NCI-H2196 (cell line): ENCODE measurements at regions not wholly inside any gene's neighbourhood (a gene's known extent, or its start where the extent isn't known, plus 50 kb on each side); places are given as distances from the start of the nearest gene placed in this dataset.
"Not testable (repeated sequence)": the region's sequence is repeated elsewhere in the genome, so short reads cannot be mapped to it uniquely, and the experiment has no call there.

Experiments used
- DNase-seq: peaks from one replicate; lab custom pipeline; 2025; ENCODE audit not compliant: unreplicated experiment; lab: John Stamatoyannopoulos, UW

GRCh38 chr6:97885325-97885724 is 602.3 kb upstream of the MMS22L start:
- no peak for DNase-seq

GRCh38 chr6:97885828-97886227 is 602.8 kb upstream of the MMS22L start:
- no peak for DNase-seq

- DNase-seq: no peak
These were observed 618.5 kb upstream of the MMS22L start for GRCh38 chr6:97901531-97901930.

- DNase-seq: no peak
These were observed 626.4 kb upstream of the MMS22L start for GRCh38 chr6:97909380-97909779.

- no peak for DNase-seq
These were observed 630.7 kb upstream of the MMS22L start for GRCh38 chr6:97913721-97914120.

GRCh38 chr6:97914912-97915311 is 631.9 kb upstream of the MMS22L start:
- no peak for DNase-seq

- DNase-seq: no peak
These were observed 632.5 kb upstream of the MMS22L start for GRCh38 chr6:97915537-97915936.

- DNase-seq: no peak
These were observed 634.4 kb upstream of the MMS22L start for GRCh38 chr6:97917369-97917768.

GRCh38 chr6:97919046-97919445 is 636.0 kb upstream of the MMS22L start:
- no peak for DNase-seq

- no peak for DNase-seq
These were observed 636.6 kb upstream of the MMS22L start for GRCh38 chr6:97919631-97920030.

GRCh38 chr6:97923249-97923648 is 640.2 kb upstream of the MMS22L start:
- DNase-seq: no peak

GRCh38 chr6:97925504-97925903 is 642.5 kb upstream of the MMS22L start:
- no peak for DNase-seq

- DNase-seq: no peak
These were observed 656.6 kb upstream of the MMS22L start for GRCh38 chr6:97939440-97940168.

GRCh38 chr6:97947841-97948240 is 664.8 kb upstream of the MMS22L start:
- peak; percentile 62 for DNase-seq

- no peak for DNase-seq
These were observed 675.1 kb upstream of the MMS22L start for GRCh38 chr6:97958134-97958533.

- DNase-seq: no peak
These were observed 680.2 kb upstream of the MMS22L start for GRCh38 chr6:97963193-97963592.

- no peak for DNase-seq
These were observed 686.0 kb upstream of the MMS22L start for GRCh38 chr6:97969065-97969464.

GRCh38 chr6:97977084-97977483 is 694.1 kb upstream of the MMS22L start:
- DNase-seq: no peak

GRCh38 chr6:97978855-97979271 is 695.8 kb upstream of the MMS22L start:
- DNase-seq: no peak

- DNase-seq: not testable (repeated sequence)
These were observed 696.3 kb upstream of the MMS22L start for GRCh38 chr6:97979285-97979684.

- DNase-seq: no peak
These were observed 706.4 kb upstream of the MMS22L start for GRCh38 chr6:97989451-97989850.

- no peak for DNase-seq
These were observed 712.1 kb upstream of the MMS22L start for GRCh38 chr6:97995158-97995557.

GRCh38 chr6:98002678-98003077 is 719.7 kb upstream of the MMS22L start:
- no peak for DNase-seq
